ENCODE measurements at regions not wholly inside any gene's neighbourhood (a gene's known extent, or its start where the extent isn't known, plus 50 kb on each side); places are given as distances from the start of the nearest gene placed in this dataset.

GRCh38 chr9:118303216-118303615 lies 599.0 kb downstream of the TLR4 start (continued):
- TF ChIP-seq, protein P1, sequence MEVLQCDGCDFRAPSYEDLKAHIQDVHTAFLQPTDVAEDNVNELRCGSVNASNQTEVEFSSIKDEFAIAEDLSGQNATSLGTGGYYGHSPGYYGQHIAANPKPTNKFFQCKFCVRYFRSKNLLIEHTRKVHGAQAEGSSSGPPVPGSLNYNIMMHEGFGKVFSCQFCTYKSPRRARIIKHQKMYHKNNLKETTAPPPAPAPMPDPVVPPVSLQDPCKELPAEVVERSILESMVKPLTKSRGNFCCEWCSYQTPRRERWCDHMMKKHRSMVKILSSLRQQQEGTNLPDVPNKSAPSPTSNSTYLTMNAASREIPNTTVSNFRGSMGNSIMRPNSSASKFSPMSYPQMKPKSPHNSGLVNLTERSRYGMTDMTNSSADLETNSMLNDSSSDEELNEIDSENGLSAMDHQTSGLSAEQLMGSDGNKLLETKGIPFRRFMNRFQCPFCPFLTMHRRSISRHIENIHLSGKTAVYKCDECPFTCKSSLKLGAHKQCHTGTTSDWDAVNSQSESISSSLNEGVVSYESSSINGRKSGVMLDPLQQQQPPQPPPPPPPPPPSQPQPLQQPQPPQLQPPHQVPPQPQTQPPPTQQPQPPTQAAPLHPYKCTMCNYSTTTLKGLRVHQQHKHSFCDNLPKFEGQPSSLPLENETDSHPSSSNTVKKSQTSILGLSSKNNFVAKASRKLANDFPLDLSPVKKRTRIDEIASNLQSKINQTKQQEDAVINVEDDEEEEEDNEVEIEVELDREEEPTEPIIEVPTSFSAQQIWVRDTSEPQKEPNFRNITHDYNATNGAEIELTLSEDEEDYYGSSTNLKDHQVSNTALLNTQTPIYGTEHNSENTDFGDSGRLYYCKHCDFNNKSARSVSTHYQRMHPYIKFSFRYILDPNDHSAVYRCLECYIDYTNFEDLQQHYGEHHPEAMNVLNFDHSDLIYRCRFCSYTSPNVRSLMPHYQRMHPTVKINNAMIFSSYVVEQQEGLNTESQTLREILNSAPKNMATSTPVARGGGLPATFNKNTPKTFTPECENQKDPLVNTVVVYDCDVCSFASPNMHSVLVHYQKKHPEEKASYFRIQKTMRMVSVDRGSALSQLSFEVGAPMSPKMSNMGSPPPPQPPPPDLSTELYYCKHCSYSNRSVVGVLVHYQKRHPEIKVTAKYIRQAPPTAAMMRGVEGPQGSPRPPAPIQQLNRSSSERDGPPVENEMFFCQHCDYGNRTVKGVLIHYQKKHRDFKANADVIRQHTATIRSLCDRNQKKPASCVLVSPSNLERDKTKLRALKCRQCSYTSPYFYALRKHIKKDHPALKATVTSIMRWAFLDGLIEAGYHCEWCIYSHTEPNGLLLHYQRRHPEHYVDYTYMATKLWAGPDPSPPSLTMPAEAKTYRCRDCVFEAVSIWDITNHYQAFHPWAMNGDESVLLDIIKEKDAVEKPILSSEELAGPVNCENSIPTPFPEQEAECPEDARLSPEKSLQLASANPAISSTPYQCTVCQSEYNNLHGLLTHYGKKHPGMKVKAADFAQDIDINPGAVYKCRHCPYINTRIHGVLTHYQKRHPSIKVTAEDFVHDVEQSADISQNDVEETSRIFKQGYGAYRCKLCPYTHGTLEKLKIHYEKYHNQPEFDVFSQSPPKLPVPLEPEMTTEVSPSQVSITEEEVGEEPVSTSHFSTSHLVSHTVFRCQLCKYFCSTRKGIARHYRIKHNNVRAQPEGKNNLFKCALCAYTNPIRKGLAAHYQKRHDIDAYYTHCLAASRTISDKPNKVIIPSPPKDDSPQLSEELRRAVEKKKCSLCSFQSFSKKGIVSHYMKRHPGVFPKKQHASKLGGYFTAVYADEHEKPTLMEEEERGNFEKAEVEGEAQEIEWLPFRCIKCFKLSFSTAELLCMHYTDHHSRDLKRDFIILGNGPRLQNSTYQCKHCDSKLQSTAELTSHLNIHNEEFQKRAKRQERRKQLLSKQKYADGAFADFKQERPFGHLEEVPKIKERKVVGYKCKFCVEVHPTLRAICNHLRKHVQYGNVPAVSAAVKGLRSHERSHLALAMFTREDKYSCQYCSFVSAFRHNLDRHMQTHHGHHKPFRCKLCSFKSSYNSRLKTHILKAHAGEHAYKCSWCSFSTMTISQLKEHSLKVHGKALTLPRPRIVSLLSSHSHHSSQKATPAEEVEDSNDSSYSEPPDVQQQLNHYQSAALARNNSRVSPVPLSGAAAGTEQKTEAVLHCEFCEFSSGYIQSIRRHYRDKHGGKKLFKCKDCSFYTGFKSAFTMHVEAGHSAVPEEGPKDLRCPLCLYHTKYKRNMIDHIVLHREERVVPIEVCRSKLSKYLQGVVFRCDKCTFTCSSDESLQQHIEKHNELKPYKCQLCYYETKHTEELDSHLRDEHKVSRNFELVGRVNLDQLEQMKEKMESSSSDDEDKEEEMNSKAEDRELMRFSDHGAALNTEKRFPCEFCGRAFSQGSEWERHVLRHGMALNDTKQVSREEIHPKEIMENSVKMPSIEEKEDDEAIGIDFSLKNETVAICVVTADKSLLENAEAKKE (CRISPR knock-in tag; IDR thresholded peaks at IDR 0.05) = no peak
- no peak for TF ChIP-seq CREB1 (CRISPR knock-in tag; IDR thresholded peaks at IDR 0.05; ENCODE audit: low read depth)
- no peak for TF ChIP-seq ETS1 (IDR thresholded peaks at IDR 0.05)
- no peak for TF ChIP-seq JUNB (IDR thresholded peaks at IDR 0.05; ENCODE audit: unreplicated experiment)
- TF ChIP-seq NANOG (IDR thresholded peaks at IDR 0.05; ENCODE audit: borderline replicate concordance) = no peak
- no peak for TF ChIP-seq ZNF114 (CRISPR knock-in tag; IDR thresholded peaks at IDR 0.05)
- TF ChIP-seq, protein P2, sequence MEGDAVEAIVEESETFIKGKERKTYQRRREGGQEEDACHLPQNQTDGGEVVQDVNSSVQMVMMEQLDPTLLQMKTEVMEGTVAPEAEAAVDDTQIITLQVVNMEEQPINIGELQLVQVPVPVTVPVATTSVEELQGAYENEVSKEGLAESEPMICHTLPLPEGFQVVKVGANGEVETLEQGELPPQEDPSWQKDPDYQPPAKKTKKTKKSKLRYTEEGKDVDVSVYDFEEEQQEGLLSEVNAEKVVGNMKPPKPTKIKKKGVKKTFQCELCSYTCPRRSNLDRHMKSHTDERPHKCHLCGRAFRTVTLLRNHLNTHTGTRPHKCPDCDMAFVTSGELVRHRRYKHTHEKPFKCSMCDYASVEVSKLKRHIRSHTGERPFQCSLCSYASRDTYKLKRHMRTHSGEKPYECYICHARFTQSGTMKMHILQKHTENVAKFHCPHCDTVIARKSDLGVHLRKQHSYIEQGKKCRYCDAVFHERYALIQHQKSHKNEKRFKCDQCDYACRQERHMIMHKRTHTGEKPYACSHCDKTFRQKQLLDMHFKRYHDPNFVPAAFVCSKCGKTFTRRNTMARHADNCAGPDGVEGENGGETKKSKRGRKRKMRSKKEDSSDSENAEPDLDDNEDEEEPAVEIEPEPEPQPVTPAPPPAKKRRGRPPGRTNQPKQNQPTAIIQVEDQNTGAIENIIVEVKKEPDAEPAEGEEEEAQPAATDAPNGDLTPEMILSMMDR (conservative IDR thresholded peaks at IDR 0.05; ENCODE audit: low read depth in 2 of 2) = no peak
- no peak for TF ChIP-seq EZH2 (IDR thresholded peaks at IDR 0.05; ENCODE audit: low read depth, unreplicated experiment)
- TF ChIP-seq POLR2AphosphoS5 (IDR thresholded peaks at IDR 0.05; ENCODE audit: low read depth) = no peak
- TF ChIP-seq STAT1 (IDR thresholded peaks at IDR 0.05; ENCODE audit: unreplicated experiment) = no peak
- TF ChIP-seq EZH2phosphoT487 (IDR thresholded peaks at IDR 0.05; ENCODE audit: unreplicated experiment) = no peak

All from GM23338 (cell line).